ENCODE measurements at regions not wholly inside any gene's neighbourhood (a gene's known extent, or its start where the extent isn't known, plus 50 kb on each side); places are given as distances from the start of the nearest gene placed in this dataset.

- TF ChIP-seq CTCF (IDR thresholded peaks at IDR 0.05) (no peak), ZFX (IDR thresholded peaks at IDR 0.05; ENCODE audit: borderline replicate concordance) (no peak)
Measured at GRCh38 chr20:41874658-41875057, 256.5 kb upstream of the CHD6 start.

Measured in 22Rv1 (cell line).